Endothelial cell (in vitro differentiated cells): ENCODE measurements at regions not wholly inside any gene's neighbourhood (a gene's known extent, or its start where the extent isn't known, plus 50 kb on each side); places are given as distances from the start of the nearest gene placed in this dataset.
"Not testable (repeated sequence)": the region's sequence is repeated elsewhere in the genome, so short reads cannot be mapped to it uniquely, and the experiment has no call there.

Experiments used
- DNase-seq: peaks from one replicate; pipeline ENCODE4 v3.0.0; 2021; ENCODE audit warnings: low spot score
- H3K27ac Mint-ChIP-seq: one replicate; pipeline ENCODE4 v1.8.0; 2021; ENCODE audit warnings: mixed read lengths, inconsistent platforms; ENCODE audit not compliant: unreplicated experiment
- H3K27me3 Mint-ChIP-seq: one replicate; pipeline ENCODE4 v1.8.0; 2021; ENCODE audit warnings: mild to moderate bottlenecking, moderate library complexity, mixed read lengths, inconsistent platforms; ENCODE audit not compliant: unreplicated experiment
- H3K36me3 Mint-ChIP-seq: one replicate; pipeline ENCODE4 v1.8.0; 2021; ENCODE audit warnings: mild to moderate bottlenecking, low read depth, mixed read lengths, inconsistent platforms; ENCODE audit not compliant: unreplicated experiment
- H3K4me1 Mint-ChIP-seq: one replicate; pipeline ENCODE4 v1.8.0; 2021; ENCODE audit warnings: mild to moderate bottlenecking, mixed read lengths, inconsistent platforms; ENCODE audit not compliant: unreplicated experiment
- H3K4me3 Mint-ChIP-seq: one replicate; pipeline ENCODE4 v1.8.0; 2021; ENCODE audit warnings: mild to moderate bottlenecking, mixed read lengths, inconsistent platforms; ENCODE audit not compliant: unreplicated experiment
- H3K9me3 Mint-ChIP-seq: one replicate; pipeline ENCODE4 v1.8.0; 2021; ENCODE audit warnings: mixed read lengths, inconsistent platforms; ENCODE audit not compliant: unreplicated experiment
- TF ChIP-seq, protein P1 (sequence below): fragments of 200-600 bp; sonication (generic); IDR thresholded peaks from one replicate; pipeline ENCODE4 v1.5.0; 2021; ENCODE audit warnings: antibody characterized with exemption; ENCODE audit not compliant: unreplicated experiment

GRCh38 chr2:228519561-228519960 lies 338.1 kb upstream of the SPHKAP start:
- TF ChIP-seq, protein P1, sequence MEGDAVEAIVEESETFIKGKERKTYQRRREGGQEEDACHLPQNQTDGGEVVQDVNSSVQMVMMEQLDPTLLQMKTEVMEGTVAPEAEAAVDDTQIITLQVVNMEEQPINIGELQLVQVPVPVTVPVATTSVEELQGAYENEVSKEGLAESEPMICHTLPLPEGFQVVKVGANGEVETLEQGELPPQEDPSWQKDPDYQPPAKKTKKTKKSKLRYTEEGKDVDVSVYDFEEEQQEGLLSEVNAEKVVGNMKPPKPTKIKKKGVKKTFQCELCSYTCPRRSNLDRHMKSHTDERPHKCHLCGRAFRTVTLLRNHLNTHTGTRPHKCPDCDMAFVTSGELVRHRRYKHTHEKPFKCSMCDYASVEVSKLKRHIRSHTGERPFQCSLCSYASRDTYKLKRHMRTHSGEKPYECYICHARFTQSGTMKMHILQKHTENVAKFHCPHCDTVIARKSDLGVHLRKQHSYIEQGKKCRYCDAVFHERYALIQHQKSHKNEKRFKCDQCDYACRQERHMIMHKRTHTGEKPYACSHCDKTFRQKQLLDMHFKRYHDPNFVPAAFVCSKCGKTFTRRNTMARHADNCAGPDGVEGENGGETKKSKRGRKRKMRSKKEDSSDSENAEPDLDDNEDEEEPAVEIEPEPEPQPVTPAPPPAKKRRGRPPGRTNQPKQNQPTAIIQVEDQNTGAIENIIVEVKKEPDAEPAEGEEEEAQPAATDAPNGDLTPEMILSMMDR: no peak
- H3K27me3 Mint-ChIP-seq: peaks cover 2% of the 10 kb centered on the region
- DNase-seq: no peak
- H3K27ac Mint-ChIP-seq: no peak overlapping the region
- no peaks in the 10 kb centered on the region for H3K9me3 Mint-ChIP-seq
- no peak overlapping the region for H3K4me3 Mint-ChIP-seq
- H3K4me1 Mint-ChIP-seq: no peaks in the 10 kb centered on the region
- no peaks in the 10 kb centered on the region for H3K36me3 Mint-ChIP-seq

- no peaks in the 10 kb centered on the region for H3K27me3 Mint-ChIP-seq
- no peak overlapping the region for H3K4me3 Mint-ChIP-seq
- no peaks in the 10 kb centered on the region for H3K9me3 Mint-ChIP-seq
- TF ChIP-seq, protein P1: no peak
- DNase-seq: no peak
- no peak overlapping the region for H3K27ac Mint-ChIP-seq
- H3K4me1 Mint-ChIP-seq: no peaks in the 10 kb centered on the region
- no peaks in the 10 kb centered on the region for H3K36me3 Mint-ChIP-seq
Measured at GRCh38 chr2:228516019-228516418, 334.5 kb upstream of the SPHKAP start.

- H3K36me3 Mint-ChIP-seq, DNase-seq, H3K4me3 Mint-ChIP-seq, H3K27me3 Mint-ChIP-seq, H3K27ac Mint-ChIP-seq, H3K4me1 Mint-ChIP-seq, H3K9me3 Mint-ChIP-seq: not testable (repeated sequence)
Measured at GRCh38 chr2:228513480-228513879, 332.0 kb upstream of the SPHKAP start.

- Mint-ChIP-seq H3K4me3 (no peak overlapping the region), H3K9me3 (no peaks in the 10 kb centered on the region), H3K36me3 (no peaks in the 10 kb centered on the region), H3K27ac (no peak overlapping the region), H3K27me3 (peaks cover 2% of the 10 kb centered on the region), H3K4me1 (peaks cover 13% of the 10 kb centered on the region)
- TF ChIP-seq, protein P1: no peak
- no peak for DNase-seq
Measured at GRCh38 chr2:228509021-228509420, 327.5 kb upstream of the SPHKAP start.

GRCh38 chr2:228507870-228508269 lies 326.4 kb upstream of the SPHKAP start:
- Mint-ChIP-seq H3K4me1 (peaks cover 13% of the 10 kb centered on the region), H3K27me3 (peaks cover 2% of the 10 kb centered on the region), H3K9me3 (no peaks in the 10 kb centered on the region), H3K4me3 (no peak overlapping the region), H3K36me3 (no peaks in the 10 kb centered on the region), H3K27ac (no peak overlapping the region)
- DNase-seq: no peak
- TF ChIP-seq, protein P1: no peak
